ENCODE measurements at regions not wholly inside any gene's neighbourhood (a gene's known extent, or its start where the extent isn't known, plus 50 kb on each side); places are given as distances from the start of the nearest gene placed in this dataset.
A peak's percentile ranks its signal among the peaks of the same experiment; 100 is the strongest.

DNA sequence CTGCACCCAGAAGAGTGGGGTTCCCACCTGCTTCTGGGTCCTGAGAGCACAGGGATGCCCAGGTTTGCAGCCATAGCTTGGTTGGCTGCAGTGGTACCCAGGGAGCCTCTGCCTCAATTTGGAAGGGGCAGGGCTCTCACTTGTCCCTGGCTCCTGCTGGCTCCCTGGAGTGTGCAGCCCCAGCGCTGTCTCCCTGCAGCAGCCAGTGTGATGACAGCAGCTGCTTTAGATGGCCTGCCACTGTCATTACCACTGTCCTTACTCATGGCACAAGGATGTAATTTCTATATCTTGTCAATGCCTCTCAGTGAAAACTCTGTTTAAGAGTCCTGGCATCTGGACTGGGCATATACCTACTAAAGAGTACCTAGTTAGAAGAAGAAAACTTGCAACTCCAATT, 250.9 kb downstream of the KIF20B start:
- Mint-ChIP-seq H3K36me3 (ENCODE audit: insufficient read depth) (no peaks in the 10 kb centered on the region), H3K27me3 (no peaks in the 10 kb centered on the region), H3K27ac (no peak overlapping the region), H3K4me1 (ENCODE audit: low read depth) (no peaks in the 10 kb centered on the region), H3K9me3 (ENCODE audit: low read depth) (peaks cover 15% of the 10 kb centered on the region), H3K4me3 (ENCODE audit: low read depth) (no peak overlapping the region)
- DNase-seq (ENCODE audit: low spot score, unreplicated experiment): no peak
- TF ChIP-seq, protein P1, sequence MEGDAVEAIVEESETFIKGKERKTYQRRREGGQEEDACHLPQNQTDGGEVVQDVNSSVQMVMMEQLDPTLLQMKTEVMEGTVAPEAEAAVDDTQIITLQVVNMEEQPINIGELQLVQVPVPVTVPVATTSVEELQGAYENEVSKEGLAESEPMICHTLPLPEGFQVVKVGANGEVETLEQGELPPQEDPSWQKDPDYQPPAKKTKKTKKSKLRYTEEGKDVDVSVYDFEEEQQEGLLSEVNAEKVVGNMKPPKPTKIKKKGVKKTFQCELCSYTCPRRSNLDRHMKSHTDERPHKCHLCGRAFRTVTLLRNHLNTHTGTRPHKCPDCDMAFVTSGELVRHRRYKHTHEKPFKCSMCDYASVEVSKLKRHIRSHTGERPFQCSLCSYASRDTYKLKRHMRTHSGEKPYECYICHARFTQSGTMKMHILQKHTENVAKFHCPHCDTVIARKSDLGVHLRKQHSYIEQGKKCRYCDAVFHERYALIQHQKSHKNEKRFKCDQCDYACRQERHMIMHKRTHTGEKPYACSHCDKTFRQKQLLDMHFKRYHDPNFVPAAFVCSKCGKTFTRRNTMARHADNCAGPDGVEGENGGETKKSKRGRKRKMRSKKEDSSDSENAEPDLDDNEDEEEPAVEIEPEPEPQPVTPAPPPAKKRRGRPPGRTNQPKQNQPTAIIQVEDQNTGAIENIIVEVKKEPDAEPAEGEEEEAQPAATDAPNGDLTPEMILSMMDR (IDR thresholded peaks at IDR 0.05; ENCODE audit: unreplicated experiment): no peak

DNA sequence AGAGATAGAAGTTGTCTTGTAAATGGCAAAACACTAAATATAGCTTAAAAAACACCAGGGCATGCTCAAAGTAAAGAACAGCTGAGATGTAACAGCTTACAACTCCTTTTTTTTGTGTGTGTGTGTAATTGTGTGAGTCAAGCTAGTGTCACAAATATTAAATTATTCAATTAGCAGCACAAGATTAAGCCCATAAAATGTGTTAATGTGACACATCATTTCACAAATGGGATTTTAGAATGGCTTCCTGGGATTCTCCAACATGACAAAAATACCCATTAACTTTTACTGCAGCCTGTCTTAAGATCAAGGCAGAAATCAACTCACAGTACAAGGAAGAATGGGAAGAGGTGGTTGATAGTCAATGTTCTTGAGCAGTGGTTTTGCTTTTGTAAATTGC, 251.4 kb downstream of the KIF20B start:
- H3K36me3 Mint-ChIP-seq (ENCODE audit: insufficient read depth): no peaks in the 10 kb centered on the region
- H3K27me3 Mint-ChIP-seq: no peaks in the 10 kb centered on the region
- no peak overlapping the region for H3K4me3 Mint-ChIP-seq (ENCODE audit: low read depth)
- H3K4me1 Mint-ChIP-seq (ENCODE audit: low read depth): no peaks in the 10 kb centered on the region
- TF ChIP-seq, protein P1 (IDR thresholded peaks at IDR 0.05; ENCODE audit: unreplicated experiment): no peak
- peaks cover 11% of the 10 kb centered on the region for H3K9me3 Mint-ChIP-seq (ENCODE audit: low read depth)
- DNase-seq (ENCODE audit: low spot score, unreplicated experiment): no peak
- H3K27ac Mint-ChIP-seq: no peak overlapping the region

DNA sequence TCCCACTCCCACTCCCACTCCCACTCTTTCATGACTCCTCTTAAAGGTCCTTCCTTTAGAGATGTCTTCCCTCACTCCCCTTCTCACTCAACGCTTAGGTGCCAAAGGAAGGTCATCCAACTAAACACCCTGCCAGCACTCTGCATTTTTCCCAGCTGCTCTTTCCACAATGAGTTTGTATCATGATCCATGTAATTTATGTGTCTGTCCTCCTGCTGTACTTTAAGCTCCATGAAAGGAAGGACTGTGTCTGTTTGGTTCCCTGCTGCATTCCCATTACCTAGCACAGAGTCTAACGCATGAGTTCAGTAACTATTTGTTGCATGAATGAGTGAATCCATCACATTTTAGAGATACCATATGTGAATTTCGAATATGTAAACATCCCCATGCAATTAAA, 252.7 kb downstream of the KIF20B start:
- Mint-ChIP-seq H3K4me3 (ENCODE audit: low read depth) (no peak overlapping the region), H3K27me3 (no peaks in the 10 kb centered on the region), H3K9me3 (ENCODE audit: low read depth) (no peaks in the 10 kb centered on the region), H3K4me1 (ENCODE audit: low read depth) (no peaks in the 10 kb centered on the region), H3K27ac (no peak overlapping the region), H3K36me3 (ENCODE audit: insufficient read depth) (no peaks in the 10 kb centered on the region)
- TF ChIP-seq, protein P1 (IDR thresholded peaks at IDR 0.05; ENCODE audit: unreplicated experiment): no peak
- no peak for DNase-seq (ENCODE audit: low spot score, unreplicated experiment)

DNA sequence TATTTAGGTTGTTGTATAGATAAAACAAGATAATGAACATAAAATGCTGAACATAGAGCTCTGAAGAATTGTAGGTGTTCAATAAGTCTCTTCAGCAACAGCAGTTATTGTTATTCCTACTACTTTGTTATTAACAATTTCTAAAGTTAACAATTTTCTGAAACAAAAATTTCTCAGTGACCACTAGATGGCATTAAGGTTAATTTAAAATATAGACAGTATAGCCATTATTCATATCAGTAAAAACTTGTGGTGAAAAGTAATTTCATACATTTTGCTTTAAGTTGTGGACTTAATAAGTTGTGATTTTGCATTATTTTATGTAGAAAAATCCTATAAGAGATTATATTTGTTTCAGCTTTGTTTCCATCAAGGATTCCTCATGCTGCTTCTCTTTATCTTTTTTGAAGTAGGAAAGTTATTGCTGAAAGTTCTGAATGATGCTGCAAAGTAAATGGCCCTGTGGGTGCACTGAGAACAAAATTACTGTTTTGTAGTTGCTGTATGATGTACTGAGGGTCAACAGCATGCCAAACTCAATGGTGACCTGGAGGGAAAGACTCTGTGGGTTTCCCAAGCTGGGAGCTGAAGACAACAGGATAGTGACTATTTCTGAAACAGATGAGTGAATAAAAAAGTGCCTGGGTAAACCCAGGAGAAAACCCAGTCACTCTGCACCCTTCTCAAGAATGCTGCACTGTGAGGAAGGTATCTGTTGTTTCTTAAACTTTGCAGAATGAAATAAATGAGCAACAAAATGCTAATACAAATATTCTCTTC, 253.6 kb downstream of the KIF20B start:
- TF ChIP-seq, protein P1 (IDR thresholded peaks at IDR 0.05; ENCODE audit: unreplicated experiment): peak; percentile 40
- no peaks in the 10 kb centered on the region for H3K27me3 Mint-ChIP-seq
- H3K9me3 Mint-ChIP-seq (ENCODE audit: low read depth): no peaks in the 10 kb centered on the region
- no peaks in the 10 kb centered on the region for H3K4me1 Mint-ChIP-seq (ENCODE audit: low read depth)
- no peak overlapping the region for H3K27ac Mint-ChIP-seq
- no peaks in the 10 kb centered on the region for H3K36me3 Mint-ChIP-seq (ENCODE audit: insufficient read depth)
- DNase-seq (ENCODE audit: low spot score, unreplicated experiment): no peak
- no peak overlapping the region for H3K4me3 Mint-ChIP-seq (ENCODE audit: low read depth)

DNA sequence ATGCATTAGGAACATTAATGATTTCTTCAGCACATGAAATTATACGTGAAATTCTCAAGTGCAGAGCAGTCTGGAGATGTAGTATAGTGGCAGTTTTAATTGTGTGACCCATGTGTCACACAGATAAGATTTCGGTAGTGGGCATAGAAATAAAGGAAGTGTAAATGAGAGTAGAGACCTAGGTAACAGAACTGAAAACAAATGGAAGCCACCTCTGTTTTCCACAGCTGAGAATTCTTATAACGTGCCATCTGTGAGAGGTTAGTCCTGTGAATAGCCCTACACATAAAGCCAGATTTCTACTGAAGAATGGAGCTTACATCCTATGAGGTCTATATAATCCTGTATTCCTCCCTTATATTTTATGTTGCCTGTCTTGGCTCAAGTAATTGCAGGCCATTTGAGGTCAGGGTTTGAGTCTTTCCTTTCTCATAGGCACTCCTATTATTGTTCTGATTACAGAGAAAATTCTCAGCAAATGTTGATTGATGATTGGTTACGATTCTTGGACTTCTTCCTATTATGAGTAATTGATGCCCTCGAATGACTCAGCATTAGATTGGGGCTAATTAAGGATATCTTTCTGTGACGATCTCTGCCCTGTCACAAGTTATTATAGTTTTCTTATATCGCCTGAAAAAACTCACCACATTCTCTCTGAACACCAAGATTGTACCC, 258.2 kb downstream of the KIF20B start:
- TF ChIP-seq, protein P1 (IDR thresholded peaks at IDR 0.05; ENCODE audit: unreplicated experiment): no peak
- Mint-ChIP-seq H3K36me3 (ENCODE audit: insufficient read depth) (no peaks in the 10 kb centered on the region), H3K4me1 (ENCODE audit: low read depth) (no peaks in the 10 kb centered on the region), H3K27ac (no peak overlapping the region), H3K4me3 (ENCODE audit: low read depth) (no peak overlapping the region), H3K27me3 (no peaks in the 10 kb centered on the region), H3K9me3 (ENCODE audit: low read depth) (no peaks in the 10 kb centered on the region)
- no peak for DNase-seq (ENCODE audit: low spot score, unreplicated experiment)
